Activated CD8-positive, alpha-beta T cell treated with anti-CD3 and anti-CD28 coated beads for 36 hours (primary cell): ENCODE measurements at regions not wholly inside any gene's neighbourhood (a gene's known extent, or its start where the extent isn't known, plus 50 kb on each side); places are given as distances from the start of the nearest gene placed in this dataset.

ENCODE experiments used
- ATAC-seq: fragments of 200-7000 bp; cut with Tn5 transposase; one replicate; pipeline ENCODE4 v1.10.0; 2021; ENCODE audit warnings: mild to moderate bottlenecking, moderate library complexity
- CTCF ChIA-PET: fragments of 350-600 bp; sonication (Branson Sonifier 250); formaldehyde crosslinking; loops from one replicate; lab custom pipeline; 2021; ENCODE audit warnings: antibody characterized with exemption; lab: Charles Lee
- POLR2A ChIA-PET: fragments of 350-600 bp; sonication (Branson Sonifier 250); formaldehyde crosslinking; loops from one replicate; lab custom pipeline; 2021; ENCODE audit warnings: antibody characterized with exemption; lab: Charles Lee
- DNase-seq: peaks from one replicate; pipeline ENCODE4 v3.0.0-alpha.2; 2020
- H3K27ac Mint-ChIP-seq: one replicate; pipeline ENCODE4 v1.8.0; 2021; ENCODE audit warnings: mild to moderate bottlenecking, mixed read lengths
- H3K27me3 Mint-ChIP-seq: one replicate; pipeline ENCODE4 v1.8.0; 2021; ENCODE audit warnings: mixed read lengths
- H3K36me3 Mint-ChIP-seq: one replicate; pipeline ENCODE4 v1.8.0; 2021; ENCODE audit warnings: low read depth, mixed read lengths
- H3K4me1 Mint-ChIP-seq: one replicate; pipeline ENCODE4 v1.8.0; 2021; ENCODE audit warnings: low read depth, mixed read lengths
- H3K4me3 Mint-ChIP-seq: one replicate; pipeline ENCODE4 v1.8.0; 2021; ENCODE audit warnings: mild to moderate bottlenecking, moderate library complexity, mixed read lengths
- H3K9me3 Mint-ChIP-seq: one replicate; pipeline ENCODE4 v1.8.0; 2021; ENCODE audit warnings: mixed read lengths
- intact Hi-C: fragments of 100-400 bp; cut with micrococcal nuclease; formaldehyde crosslinking; loops from one replicate; pipeline ENCODE4 v1.10.0; 2022
- TF ChIP-seq, protein P1 (sequence below): fragments of 200-600 bp; IDR thresholded peaks from one replicate; pipeline ENCODE4 v1.8.0; 2022; ENCODE audit warnings: antibody characterized with exemption, mild to moderate bottlenecking

DNA sequence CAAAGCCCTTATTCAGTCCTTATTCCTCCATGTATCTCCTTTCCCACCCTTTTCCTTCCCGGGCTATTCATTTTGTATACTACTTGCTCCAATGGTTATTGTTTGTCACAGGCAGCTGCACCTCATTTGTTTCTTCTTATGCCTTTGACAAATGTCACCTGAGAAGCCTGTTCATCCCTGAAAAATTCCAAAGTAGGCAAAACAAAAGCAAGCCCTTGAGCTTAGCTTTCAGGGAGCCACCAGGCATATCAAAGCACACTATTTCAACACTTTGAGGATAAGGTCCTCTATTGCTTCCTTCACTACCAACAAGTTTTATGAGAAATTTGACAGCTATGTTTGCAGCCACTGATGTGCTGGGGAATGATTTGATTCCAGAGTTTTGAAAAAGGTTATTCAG is 738.7 kb upstream of the LMO3 start:
- ATAC-seq (no peak), DNase-seq (no peak)
- Mint-ChIP-seq H3K27me3 (no peaks in the 10 kb centered on the region), H3K36me3 (no peaks in the 10 kb centered on the region), H3K4me3 (no peak overlapping the region), H3K27ac (no peak overlapping the region), H3K9me3 (peaks cover 15% of the 10 kb centered on the region), H3K4me1 (no peaks in the 10 kb centered on the region)
- TF ChIP-seq, protein P1, sequence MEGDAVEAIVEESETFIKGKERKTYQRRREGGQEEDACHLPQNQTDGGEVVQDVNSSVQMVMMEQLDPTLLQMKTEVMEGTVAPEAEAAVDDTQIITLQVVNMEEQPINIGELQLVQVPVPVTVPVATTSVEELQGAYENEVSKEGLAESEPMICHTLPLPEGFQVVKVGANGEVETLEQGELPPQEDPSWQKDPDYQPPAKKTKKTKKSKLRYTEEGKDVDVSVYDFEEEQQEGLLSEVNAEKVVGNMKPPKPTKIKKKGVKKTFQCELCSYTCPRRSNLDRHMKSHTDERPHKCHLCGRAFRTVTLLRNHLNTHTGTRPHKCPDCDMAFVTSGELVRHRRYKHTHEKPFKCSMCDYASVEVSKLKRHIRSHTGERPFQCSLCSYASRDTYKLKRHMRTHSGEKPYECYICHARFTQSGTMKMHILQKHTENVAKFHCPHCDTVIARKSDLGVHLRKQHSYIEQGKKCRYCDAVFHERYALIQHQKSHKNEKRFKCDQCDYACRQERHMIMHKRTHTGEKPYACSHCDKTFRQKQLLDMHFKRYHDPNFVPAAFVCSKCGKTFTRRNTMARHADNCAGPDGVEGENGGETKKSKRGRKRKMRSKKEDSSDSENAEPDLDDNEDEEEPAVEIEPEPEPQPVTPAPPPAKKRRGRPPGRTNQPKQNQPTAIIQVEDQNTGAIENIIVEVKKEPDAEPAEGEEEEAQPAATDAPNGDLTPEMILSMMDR, result no peak
- intact Hi-C loops, result no loop called here
- ChIA-PET CTCF (no interaction called here), POLR2A (no interaction called here)

DNA sequence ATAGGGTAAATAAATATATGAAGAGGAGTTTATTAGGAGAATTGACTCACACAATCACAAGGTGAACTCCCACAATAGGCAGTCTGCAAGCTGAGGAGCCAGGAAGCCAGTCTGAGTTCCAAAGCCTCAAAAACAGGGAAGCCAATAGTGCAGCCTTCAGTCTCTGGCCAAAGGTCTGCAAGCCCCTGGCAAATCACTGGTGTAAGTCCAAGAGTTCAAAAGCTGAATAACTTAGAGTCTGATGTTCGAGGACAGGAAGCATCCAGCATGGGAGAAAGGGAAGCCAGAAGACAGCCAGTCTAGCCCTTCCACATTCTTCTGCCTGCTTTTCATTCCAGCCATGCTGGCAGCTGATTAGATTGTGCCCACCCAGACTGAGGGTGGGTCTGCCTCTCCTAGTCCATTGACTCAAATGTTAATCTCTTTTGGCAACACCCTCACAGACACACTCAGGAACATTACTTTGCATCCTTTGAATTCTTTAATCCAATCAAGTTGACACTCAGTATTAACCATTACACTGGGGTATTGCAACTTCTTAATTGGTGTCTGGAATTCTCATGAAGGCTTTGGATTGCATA is 736.5 kb upstream of the LMO3 start:
- ATAC-seq (no peak), DNase-seq (no peak)
- CTCF ChIA-PET, result no interaction called here
- TF ChIP-seq, protein P1, result no peak
- intact Hi-C loops, result no loop called here
- H3K36me3 Mint-ChIP-seq, result no peaks in the 10 kb centered on the region
- no peak overlapping the region for H3K27ac Mint-ChIP-seq
- no peaks in the 10 kb centered on the region for H3K4me1 Mint-ChIP-seq
- POLR2A ChIA-PET, result no interaction called here
- H3K9me3 Mint-ChIP-seq, result peaks cover 15% of the 10 kb centered on the region
- no peak overlapping the region for H3K4me3 Mint-ChIP-seq
- H3K27me3 Mint-ChIP-seq, result no peaks in the 10 kb centered on the region

DNA sequence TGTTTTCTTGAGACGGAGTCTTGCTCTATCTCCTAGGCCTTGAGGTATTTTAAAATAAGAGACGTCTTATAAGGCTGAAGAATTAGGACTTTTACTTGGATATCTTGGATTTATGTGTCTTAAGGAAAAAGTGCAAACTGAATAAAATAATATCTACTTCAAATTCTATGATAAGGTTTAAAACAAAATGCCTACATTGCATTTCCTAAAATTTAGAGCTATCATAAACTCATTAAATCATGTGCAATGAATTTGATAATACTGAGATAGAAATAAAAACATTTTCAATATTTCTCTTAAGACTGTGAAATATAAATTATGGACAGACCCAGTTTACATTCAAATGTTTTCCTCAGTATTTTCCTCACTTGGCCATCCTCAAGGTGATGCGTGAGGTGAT is 729.5 kb upstream of the LMO3 start:
- Mint-ChIP-seq H3K4me3 (no peak overlapping the region), H3K4me1 (no peaks in the 10 kb centered on the region), H3K27me3 (no peaks in the 10 kb centered on the region), H3K9me3 (peaks cover 12% of the 10 kb centered on the region), H3K27ac (no peak overlapping the region), H3K36me3 (no peaks in the 10 kb centered on the region)
- CTCF ChIA-PET, result no interaction called here
- intact Hi-C loops, result no loop called here
- DNase-seq (no peak), ATAC-seq (no peak)
- TF ChIP-seq, protein P1, result no peak
- POLR2A ChIA-PET, result no interaction called here

DNA sequence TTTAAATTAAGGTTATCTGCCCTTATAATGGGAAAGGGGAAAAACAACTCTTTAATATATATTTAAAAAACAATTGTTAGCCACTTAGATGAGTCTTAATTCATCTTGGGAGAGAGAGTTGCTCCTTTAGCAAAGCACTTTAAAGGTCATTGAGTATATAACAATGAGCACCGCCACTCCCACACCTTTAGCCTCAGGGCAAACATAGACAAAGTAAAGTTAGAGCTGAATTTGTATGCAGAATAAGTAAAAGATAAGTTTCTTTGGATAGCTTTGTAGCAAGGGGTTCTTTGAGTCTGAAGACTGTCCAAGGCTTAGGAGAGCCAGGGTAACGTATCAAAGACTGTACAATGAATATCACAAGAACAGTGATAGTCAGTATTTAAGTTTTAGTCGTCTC is 728.8 kb upstream of the LMO3 start:
- TF ChIP-seq, protein P1, result no peak
- POLR2A ChIA-PET, result no interaction called here
- Mint-ChIP-seq H3K27me3 (no peaks in the 10 kb centered on the region), H3K4me3 (no peak overlapping the region), H3K36me3 (no peaks in the 10 kb centered on the region), H3K9me3 (peaks cover 11% of the 10 kb centered on the region), H3K4me1 (no peaks in the 10 kb centered on the region), H3K27ac (no peak overlapping the region)
- CTCF ChIA-PET, result no interaction called here
- ATAC-seq (no peak), DNase-seq (no peak)
- intact Hi-C loops, result no loop called here

DNA sequence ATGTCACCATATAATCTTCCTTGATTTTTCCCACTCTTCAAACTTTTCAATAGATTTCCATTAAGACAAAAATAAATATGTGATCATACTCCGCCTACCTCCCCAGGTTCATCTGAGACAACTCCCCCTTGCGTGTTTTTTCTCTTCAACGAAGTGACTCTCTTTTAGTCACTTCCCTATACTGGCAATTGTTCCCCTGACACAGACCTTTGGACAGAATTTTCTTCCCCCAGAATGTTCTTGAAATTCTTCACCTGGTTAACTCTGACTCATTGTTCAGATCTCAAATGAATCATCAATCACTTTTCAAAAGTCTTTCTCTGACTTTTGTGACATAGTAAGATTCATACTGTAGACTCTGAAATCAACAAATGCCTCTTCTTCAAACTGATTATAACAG is 727.3 kb upstream of the LMO3 start:
- Mint-ChIP-seq H3K4me1 (no peaks in the 10 kb centered on the region), H3K36me3 (no peaks in the 10 kb centered on the region), H3K27ac (no peak overlapping the region), H3K9me3 (peaks cover 14% of the 10 kb centered on the region), H3K4me3 (no peak overlapping the region), H3K27me3 (no peaks in the 10 kb centered on the region)
- intact Hi-C loops, result no loop called here
- TF ChIP-seq, protein P1, result no peak
- DNase-seq, result no peak
- no peak for ATAC-seq
- POLR2A ChIA-PET, result no interaction called here
- CTCF ChIA-PET, result no interaction called here
